Dermis microvascular lymphatic vessel endothelial cell (primary cell): ENCODE measurements at regions not wholly inside any gene's neighbourhood (a gene's known extent, or its start where the extent isn't known, plus 50 kb on each side); places are given as distances from the start of the nearest gene placed in this dataset.
A peak's percentile ranks its signal among the peaks of the same experiment; 100 is the strongest.
"Not testable (repeated sequence)": the region's sequence is repeated elsewhere in the genome, so short reads cannot be mapped to it uniquely, and the experiment has no call there.

Source experiments
- DNase-seq, 2 donors: peaks; one replicate each; pipeline versions ENCODE4 v3.0.0 to v3.0.0-alpha.2; 2010; ENCODE audit warnings: low read depth in 2 of 2

DNA sequence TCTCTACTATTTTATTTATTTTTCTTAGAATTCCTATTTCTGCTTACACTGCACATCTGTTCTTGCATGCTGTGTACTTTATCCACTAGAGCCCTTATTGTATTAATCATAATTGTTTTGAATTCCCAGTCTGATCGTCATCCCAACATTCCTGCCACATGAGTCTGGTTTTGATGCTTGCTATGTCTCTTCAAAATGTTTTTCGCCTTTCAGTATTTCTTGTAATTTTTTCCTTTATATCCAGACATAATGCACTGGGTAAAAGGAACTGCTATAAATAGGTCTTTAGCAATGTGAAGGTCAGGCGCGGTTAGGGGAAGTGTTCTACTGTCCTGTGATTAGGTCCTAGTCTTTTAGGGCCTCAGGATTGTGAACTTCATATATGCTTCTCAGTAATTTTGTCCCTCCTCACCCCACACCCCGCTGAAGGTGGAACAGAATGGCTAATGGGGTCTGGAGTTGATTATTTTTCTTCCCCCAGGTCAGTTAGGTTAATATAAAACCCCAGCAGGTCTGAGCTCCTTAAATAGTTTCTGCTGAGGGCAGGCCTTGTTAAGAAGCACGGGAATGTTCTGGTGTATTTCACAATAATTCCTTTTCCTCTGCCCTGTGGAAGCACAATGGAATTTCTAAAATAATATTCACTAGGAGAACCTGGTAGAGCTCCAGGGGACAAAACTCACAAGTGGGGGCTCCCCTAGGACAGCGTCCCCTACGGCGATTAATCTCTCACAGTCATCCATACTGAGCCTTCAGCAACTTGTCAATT, 146.6 kb upstream of the TUT7 start:
- no peak for DNase-seq

GRCh38 chr9:86500031-86500430, 145.8 kb upstream of the TUT7 start:
- no peak for DNase-seq

DNA sequence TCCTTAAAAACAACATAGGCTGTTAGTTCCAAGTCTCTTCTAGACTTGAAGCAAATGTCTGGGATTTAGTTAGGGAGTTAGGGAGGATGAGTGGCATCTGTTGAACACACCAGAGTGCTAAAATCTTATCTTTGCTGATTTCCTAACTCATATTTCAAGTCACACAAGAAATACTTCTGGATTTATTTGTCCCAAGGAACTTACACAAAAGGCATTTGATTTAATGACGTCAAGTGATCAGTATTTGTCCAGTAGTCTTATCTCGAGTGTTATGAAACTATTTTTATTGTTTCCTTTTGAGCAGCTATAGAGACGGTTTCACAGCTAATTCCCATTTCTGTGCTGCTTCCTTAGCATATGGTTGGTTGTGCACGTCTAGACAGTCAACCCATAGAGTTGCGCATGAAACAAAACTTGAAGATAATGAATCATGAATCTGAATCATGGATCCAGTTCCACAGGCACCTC, 140.5 kb upstream of the TUT7 start:
- DNase-seq = no peak

DNA sequence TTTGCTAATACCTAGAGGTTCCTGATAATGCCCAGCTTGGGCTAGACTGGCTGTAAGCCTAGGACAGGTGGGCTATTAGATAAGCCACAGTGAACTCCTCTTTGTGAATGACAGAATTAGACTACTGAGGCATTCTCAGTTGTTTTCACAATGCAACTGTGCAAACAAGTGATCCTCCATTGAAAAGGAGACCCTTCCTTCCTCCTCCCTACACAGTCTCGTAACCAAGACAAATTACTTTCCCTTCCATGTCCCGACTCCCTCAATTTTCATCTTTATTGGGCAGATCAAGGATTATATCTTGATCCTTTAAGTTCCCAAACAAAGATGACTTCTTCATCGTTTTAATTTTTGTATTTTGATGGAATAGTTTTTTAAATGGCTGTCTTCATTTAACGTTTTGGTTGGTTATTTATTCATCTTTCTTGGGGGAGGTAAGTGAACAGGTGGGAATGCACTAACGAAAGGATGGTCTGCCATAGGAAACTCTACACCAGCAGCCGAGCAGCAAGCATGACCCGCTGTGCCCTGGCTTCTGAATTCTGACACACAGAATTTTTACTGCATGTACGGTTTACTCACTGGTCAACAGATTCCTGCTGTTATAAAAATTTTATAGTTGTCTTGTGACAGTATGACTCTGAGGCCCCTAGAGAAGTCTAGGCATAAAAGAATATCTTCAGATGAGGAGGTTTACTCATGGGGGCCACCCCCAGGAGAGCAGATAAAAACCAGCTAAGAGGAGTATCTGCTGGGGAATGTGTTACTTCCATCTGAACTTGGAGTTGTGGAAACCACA, 137.5 kb upstream of the TUT7 start:
- no peak for DNase-seq

- DNase-seq = no peak
These were observed 134.6 kb upstream of the TUT7 start for GRCh38 chr9:86488794-86489193.

- no peak for DNase-seq
These were observed 134.1 kb upstream of the TUT7 start for GRCh38 chr9:86488345-86488744.

- DNase-seq = no peak
These were observed 133.6 kb upstream of the TUT7 start for GRCh38 chr9:86487838-86488233.

DNA sequence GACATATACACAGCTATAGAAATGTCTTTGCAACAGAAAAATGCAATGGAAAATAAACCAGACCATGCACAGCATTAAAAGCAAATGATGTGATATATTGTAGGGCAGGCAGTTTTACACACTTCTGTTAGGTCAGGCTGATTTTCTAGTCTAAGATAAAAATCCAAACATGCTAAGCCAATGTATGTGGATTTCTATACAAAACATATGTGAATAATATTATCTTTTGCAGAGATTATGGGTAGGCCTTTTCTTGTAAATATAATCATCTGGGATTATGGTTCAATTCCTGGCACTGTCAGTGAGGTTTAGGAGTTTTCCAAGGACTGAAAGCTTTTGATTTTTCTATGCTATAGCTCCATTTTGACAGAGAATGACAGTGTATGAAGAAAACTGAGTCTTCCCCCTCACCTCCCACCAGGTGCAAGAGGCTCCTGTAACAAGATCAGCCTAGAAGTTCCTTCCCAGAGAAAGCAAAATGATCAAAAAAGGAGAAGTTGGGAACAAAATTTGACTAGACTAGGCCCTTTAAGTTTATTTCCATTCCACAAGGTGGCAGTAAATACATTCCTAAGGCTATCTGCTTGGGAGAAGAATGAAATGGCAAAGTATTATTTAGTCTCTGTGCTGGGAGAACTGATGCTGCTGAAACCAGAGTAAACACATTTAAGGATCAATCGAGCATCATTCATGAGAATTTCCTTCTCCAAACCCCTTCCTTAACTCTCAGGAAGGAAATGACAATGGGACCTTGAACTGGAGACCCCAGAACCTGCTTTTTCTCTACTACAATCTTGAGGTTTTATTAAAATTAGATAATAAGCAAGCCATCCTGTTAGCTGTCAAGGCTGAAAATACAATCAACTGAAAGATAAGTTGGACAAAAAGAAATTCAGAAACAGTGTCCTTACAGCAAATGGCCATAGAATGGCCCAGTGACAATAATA, 133.0 kb upstream of the TUT7 start:
- peak; percentile 34 to 42 for DNase-seq

- DNase-seq = no peak
These were observed 131.1 kb upstream of the TUT7 start for GRCh38 chr9:86485359-86485758.

DNA sequence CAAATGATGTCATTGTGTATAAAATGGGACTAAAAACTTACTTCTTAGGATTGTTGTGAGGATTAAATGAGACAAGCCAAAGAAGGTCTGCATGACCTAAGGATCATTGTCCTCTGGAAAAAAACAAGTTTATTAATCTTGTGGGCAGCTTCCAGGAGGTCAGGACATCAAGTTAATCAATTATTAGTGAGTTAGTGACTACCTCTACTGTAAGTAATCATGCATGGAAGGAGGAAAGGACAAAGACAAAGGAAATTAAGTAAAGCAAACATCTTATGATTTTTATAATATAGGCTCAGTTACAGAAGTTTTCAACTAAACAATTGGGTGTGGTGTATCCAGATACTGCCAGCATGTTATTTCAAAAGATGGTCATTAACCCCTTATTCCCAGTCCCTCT, 129.3 kb upstream of the TUT7 start:
- no peak for DNase-seq

GRCh38 chr9:86481466-86481865, 127.3 kb upstream of the TUT7 start:
- DNase-seq = no peak

DNA sequence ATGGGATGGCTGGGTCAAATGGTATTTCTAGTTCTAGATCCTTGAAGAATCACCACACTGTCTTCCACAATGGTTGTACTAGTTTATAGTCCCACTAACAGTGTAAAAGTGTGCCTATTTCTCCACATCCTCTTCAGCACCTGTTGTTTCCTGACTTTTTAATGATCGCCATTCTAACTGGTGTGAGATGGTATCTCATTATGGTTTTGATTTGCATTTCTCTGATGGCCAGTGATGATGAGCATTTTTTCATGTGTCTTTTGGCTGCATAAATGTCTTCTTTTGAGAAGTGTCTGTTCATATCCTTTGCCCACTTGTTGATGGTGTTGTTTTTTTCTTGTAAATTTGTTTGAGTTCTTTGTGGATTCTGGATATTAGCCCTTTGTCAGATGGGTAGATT, 121.0 kb upstream of the TUT7 start:
- not testable (repeated sequence) for DNase-seq

- no peak for DNase-seq
These were observed 117.1 kb upstream of the TUT7 start for GRCh38 chr9:86471171-86471815.

DNA sequence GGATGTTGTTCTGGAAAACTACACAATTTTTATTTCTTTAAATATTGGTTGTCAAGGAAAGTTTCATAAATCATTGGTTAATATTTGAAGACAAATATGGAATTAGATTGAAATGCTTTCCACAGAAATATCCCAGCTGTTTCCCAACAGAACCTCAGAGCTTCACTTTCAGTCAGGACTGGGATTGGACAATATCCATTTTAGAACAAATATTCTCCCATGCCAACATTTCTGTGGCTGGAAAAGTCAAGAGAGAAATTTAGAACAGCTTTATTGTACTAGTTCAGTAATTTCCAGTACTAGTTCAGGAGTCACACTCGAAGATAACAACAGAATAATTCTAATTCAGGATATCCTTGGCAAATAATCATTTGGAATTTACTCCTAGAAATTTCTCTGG, 116.1 kb upstream of the TUT7 start:
- no peak for DNase-seq

DNA sequence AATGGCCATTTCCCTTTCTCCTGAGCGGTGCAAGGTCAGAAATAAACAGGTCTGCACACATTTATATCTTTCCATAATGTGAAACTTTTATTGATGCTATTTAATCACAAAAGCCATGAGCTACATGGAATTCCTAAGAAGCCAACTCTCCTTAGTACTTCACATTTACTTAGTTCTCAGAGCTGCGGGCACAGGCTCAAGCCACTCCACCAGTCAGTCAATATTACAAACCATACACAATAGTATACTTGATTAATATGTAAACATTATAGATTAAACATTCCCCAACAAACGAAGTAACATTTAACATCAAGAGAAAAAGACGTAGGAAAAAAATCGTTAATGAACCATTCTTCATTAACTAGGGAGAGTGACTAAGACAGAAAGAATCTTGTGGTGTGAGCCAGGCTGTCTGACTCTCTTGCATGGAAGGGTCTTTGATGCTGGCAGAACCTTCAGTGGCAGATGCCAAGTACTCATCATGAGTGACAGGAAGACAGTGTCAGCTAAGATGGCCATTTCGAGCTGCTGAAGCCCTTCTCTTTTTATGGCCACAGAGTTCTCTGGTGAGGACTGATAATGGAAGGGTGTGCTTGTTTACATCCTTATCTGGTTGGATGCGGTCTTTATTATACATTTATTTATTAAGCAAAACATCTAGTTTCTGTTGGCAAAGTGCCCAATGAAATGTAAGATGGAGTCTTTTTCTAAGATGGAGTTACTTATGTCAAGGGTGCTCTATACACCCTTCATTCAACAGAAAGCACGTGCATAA, 115.5 kb upstream of the TUT7 start:
- DNase-seq = no peak

DNA sequence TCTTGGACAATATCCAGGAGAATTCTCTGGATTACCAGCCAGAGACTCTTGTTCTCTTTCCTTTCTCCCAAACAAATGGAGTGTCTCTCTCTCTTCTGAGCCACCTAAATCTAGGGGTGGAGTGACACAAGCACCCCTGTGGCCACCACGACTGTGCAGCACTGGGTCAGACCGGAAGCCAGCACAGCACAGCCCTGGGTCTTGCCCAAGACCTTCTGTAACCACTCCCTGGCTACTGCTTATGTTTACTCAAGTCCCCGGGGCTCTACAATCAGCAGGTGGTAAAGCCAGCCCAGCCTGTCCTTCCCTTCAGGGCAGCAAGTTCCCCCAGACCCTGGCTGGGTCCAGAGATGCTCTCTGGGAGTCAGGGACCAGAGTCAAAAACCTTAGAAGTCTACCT, 110.0 kb upstream of the TUT7 start:
- no peak for DNase-seq

GRCh38 chr9:86460216-86461002, 106.2 kb upstream of the TUT7 start:
- no peak for DNase-seq

DNA sequence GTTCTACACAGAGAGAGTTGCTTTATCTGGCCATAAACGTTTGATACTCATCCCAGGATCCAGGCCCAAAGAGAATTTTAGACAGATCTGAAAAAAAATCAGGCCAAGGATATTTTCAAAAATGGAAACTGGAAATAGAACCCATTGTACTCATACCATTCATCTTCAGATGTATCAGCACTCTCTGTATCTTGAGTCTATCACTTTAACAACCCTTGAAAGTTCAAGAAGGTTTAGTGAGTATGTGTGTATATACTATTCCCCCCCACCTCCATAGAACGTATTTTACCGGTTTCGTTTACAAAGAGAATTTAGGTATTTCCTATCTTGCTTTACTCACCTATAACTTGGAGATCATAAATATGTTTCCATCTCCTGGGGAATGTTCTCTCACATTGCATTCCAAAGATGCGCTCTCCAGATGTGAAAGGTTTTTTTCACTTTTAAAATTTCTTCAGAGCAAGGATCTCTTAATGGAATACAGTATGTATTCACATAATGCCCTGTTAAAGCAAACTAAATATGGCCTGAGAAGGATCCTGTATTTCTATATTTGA, 105.5 kb upstream of the TUT7 start:
- no peak for DNase-seq

- DNase-seq = peak; percentile 4 to 18
These were observed 105.0 kb upstream of the TUT7 start for GRCh38 chr9:86459191-86459590.
